Esophagus muscularis mucosa (tissue), 4 donors: ENCODE measurements at regions not wholly inside any gene's neighbourhood (a gene's known extent, or its start where the extent isn't known, plus 50 kb on each side); places are given as distances from the start of the nearest gene placed in this dataset.

ENCODE experiments used
- DNase-seq: peaks from one replicate; pipeline ENCODE4 v3.0.0-alpha.2; 2017; ENCODE audit errors: extremely low spot score
- H3K27ac ChIP-seq, 4 donors: fragments of 200-600 bp; sonication (generic); replicated peaks in 1 of 4; 1 replicate in 3 of 4; 2 replicates in 1 of 4; pipeline ENCODE4 v1.5.1; 2016 to 2019; ENCODE audit warnings: mild to moderate bottlenecking in 1 of 4
- H3K27me3 ChIP-seq, 4 donors: fragments of 200-600 bp; sonication (generic); one replicate each; pipeline versions ENCODE4 v1.5.1 to v1.6.0; 2016 to 2019
- H3K36me3 ChIP-seq, 4 donors: fragments of 200-600 bp; sonication (generic); one replicate each; pipeline ENCODE4 v1.5.1; 2016 to 2019
- H3K4me1 ChIP-seq, 4 donors: fragments of 200-600 bp; sonication (generic); one replicate each; pipeline ENCODE4 v1.5.1; 2016 to 2019
- H3K4me3 ChIP-seq, 4 donors: fragments of 200-600 bp; sonication (generic); 1 replicate in 2 of 4; 2 replicates in 2 of 4; pipeline ENCODE4 v1.5.1; 2016 to 2019; ENCODE audit warnings: mild to moderate bottlenecking in 4 of 4, moderate library complexity in 1 of 4
- H3K9me3 ChIP-seq, 4 donors: fragments of 200-600 bp; sonication (generic); 1 replicate in 3 of 4; 2 replicates in 1 of 4; pipeline ENCODE4 v1.5.1; 2016 to 2019
- EP300 ChIP-seq: sonication (generic); formaldehyde crosslinking; IDR thresholded peaks from one replicate; pipeline ENCODE4 v1.6.1; 2017; ENCODE audit warnings: antibody characterized with exemption
- POLR2A ChIP-seq: fragments of 450-650 bp; IDR thresholded peaks from one replicate; pipeline ENCODE4 v1.6.1; 2017; ENCODE audit warnings: antibody characterized with exemption, moderate library complexity, mild to moderate bottlenecking, low read depth
- POLR2AphosphoS5 ChIP-seq, 2 donors: sonication (generic); formaldehyde crosslinking; IDR thresholded peaks; one replicate each; pipeline ENCODE4 v1.6.1; 2017; ENCODE audit warnings: antibody characterized with exemption in 2 of 2
- WGBS: methylation state at CpG from one replicate; pipeline ENCODE4 v1.1.5; 2018; 5-methylcytosine and 5-hydroxymethylcytosine counted together
- intact Hi-C: fragments of 100-400 bp; cut with DNase I; formaldehyde crosslinking; loops from one replicate; pipeline ENCODE4 v1.15.1; 2023
- TF ChIP-seq, protein P1 (sequence below), 3 experiments: fragments of 200-600 bp in 2 of 3; fragments of 450-650 bp in 1 of 3; sonication (generic) in 2 of 3; IDR thresholded peaks; one replicate each; pipeline ENCODE4 v1.5.1; 2017 to 2019; ENCODE audit warnings: antibody characterized with exemption in 3 of 3, mild to moderate bottlenecking in 2 of 3, moderate library complexity in 1 of 3

DNA sequence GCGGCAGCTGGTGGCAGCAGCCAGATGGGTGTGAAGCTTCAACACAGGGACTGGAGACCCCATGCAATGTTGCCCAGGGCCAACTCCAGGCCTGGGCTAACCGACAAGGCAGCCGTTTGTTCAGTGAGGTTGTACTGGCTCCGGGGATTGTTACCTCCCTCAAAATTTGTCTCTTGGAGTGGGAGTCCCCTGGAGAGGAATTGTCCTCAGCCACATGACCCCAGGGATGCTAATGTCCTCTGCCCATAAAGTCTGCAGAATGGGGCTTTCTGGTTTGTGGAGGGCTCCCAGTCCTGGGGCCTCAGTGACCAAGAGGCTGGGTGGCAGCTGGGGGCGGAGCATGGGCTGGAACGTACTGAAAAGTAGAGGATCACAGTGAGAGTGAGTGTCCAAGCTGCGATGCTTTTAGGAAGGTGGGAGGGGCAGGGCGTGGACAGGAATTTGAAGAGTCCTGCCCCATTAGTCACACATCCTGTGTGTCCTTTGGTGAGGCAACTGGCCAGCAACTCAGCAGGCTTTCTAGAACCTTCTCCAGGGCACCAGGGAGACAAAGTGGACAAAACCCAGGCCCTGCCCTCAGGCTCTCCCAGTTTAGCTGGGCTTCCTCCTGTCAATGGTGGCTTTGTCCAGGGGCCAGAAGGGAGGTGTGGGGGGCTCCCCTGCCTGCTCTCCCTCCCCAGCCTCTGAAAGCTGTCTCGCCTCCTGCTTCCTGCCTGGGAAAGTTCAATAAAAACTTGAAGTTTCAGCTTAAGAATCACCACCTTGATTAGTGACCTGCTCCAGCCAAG lies 114.0 kb downstream of the NSG2 start:
- H3K27ac ChIP-seq, result no peak overlapping the region
- 70% methylated on average over 8 of the region's 9 CpGs for WGBS
- H3K36me3 ChIP-seq, result no peaks in the 10 kb centered on the region
- DNase-seq, result no peak
- no peak overlapping the region for H3K4me3 ChIP-seq
- intact Hi-C loops, result no loop called here
- peaks cover 0 to 4% (median 0%) of the 10 kb centered on the region in 4 donors for H3K27me3 ChIP-seq
- peaks cover 0 to 15% (median 6%) of the 10 kb centered on the region in 4 donors for H3K9me3 ChIP-seq
- TF ChIP-seq POLR2AphosphoS5 (IDR thresholded peaks at IDR 0.05), result no peak
- TF ChIP-seq, protein P1, sequence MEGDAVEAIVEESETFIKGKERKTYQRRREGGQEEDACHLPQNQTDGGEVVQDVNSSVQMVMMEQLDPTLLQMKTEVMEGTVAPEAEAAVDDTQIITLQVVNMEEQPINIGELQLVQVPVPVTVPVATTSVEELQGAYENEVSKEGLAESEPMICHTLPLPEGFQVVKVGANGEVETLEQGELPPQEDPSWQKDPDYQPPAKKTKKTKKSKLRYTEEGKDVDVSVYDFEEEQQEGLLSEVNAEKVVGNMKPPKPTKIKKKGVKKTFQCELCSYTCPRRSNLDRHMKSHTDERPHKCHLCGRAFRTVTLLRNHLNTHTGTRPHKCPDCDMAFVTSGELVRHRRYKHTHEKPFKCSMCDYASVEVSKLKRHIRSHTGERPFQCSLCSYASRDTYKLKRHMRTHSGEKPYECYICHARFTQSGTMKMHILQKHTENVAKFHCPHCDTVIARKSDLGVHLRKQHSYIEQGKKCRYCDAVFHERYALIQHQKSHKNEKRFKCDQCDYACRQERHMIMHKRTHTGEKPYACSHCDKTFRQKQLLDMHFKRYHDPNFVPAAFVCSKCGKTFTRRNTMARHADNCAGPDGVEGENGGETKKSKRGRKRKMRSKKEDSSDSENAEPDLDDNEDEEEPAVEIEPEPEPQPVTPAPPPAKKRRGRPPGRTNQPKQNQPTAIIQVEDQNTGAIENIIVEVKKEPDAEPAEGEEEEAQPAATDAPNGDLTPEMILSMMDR (IDR thresholded peaks at IDR 0.05), result no peak
- no peak for TF ChIP-seq POLR2A
- TF ChIP-seq EP300, result no peak
- no peaks in the 10 kb centered on the region for H3K4me1 ChIP-seq

DNA sequence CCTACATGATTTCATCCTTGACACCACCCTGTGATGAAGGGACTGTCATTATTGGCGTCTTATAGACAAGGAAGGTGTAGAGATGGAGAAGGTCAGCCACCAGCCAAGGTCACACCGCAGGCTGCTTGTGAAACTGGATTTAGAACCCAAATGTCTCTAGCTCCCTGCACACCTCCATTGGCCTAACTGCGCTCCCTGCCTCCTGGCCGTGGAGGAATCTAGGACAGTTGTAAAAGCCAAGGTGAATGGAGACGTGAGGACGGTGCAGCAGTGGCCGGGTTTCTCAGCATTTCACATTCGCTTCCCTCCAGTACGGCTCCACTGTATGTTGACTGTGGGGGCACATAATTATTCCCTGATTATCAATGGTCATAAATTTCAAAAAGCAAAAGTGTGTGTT lies 119.9 kb downstream of the NSG2 start:
- no peaks in the 10 kb centered on the region for H3K4me1 ChIP-seq
- no peak overlapping the region for H3K4me3 ChIP-seq
- H3K36me3 ChIP-seq, result no peaks in the 10 kb centered on the region
- no peaks in the 10 kb centered on the region for H3K27me3 ChIP-seq
- intact Hi-C loops, result no loop called here
- peaks cover 0 to 11% (median 3%) of the 10 kb centered on the region in 4 donors for H3K9me3 ChIP-seq
- no peak for DNase-seq
- 81% methylated on average over 9 of the region's 9 CpGs for WGBS
- H3K27ac ChIP-seq, result no peak overlapping the region
- TF ChIP-seq POLR2AphosphoS5 (IDR thresholded peaks at IDR 0.05) (no peak), POLR2A (no peak), EP300 (no peak)
- TF ChIP-seq, protein P1 (IDR thresholded peaks at IDR 0.05), result no peak

DNA sequence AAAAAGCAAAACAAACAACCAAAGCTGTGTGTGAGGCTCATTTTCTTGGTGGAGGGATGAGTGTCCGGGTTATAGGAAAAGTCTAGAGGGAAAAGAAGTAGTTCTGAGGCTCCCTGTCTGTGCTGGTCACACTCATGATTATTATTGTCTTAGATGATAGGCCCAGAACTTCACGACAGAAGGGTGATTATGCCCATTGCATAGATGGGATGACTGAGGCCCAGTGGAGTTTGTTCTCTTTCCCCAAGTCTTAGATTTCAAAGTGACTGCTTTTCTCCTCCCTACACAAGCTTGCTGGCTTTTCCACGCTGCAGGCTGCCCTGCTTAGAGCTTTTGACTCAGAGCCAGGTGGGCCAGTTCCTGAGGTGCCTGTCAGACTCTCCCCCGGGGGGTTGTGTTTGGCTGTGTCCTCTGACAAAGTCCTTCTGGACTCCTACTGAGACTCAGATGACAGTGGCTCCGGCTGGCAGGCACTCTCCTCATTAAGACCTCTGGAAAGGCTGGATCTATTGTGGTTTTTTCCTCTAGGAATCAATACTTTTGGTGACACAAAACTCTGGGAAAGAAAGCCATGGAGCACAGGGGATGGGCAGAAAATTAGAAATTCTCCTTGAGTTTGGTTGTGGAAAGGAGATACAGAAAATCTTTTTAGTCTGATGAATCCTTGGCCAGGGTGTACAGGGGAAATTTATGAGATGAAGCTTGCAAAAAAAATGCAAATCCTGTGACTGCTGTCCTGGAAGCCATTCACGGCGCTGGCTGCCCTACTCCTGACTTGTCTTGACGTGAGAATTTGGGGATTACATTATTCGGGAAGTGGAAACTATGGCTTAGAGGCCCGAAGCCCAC lies 120.9 kb downstream of the NSG2 start:
- TF ChIP-seq EP300 (no peak), POLR2AphosphoS5 (IDR thresholded peaks at IDR 0.05) (no peak), POLR2A (no peak)
- TF ChIP-seq, protein P1 (IDR thresholded peaks at IDR 0.05), result no peak
- WGBS, result 64% methylated on average over 10 of the region's 10 CpGs

DNA sequence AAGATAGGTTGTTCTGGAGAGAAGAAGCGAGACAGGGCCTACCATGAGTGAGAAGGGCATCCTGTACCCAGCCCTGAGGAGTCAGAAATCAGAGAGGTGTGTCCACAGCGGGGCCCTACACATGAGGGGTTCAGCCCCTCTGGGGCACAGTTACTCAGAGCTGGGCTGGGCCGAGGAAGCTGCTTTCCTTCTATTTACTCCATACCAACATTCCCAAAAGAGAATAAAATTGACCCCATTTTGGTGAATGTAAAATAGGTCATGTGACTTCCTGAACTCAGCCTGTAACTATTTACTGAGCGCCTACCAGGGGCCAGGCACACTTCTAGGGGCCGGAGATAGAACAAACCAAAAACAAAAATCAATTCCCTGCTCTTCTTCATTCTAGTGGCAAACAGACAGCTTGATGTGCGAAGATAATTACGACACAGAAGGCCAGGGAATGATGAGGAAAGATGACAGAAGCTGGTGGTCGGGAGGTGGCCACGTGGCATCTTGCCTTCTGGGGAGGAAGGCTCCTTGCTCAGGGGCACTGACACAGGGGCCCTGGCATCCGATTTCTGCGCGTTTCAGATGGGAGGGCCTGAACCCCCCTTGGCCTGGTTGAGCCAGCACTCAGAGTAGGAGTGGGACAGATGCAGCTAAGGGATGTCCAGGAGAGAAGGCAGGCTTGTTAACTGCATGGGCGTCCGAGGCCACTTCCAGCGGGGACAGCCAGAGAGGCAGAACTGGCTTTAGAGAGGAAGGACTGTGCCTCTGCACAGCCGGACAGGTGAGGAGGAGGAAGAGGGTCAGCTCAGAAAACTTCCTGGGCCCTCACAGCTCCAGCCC lies 121.8 kb downstream of the NSG2 start:
- no peaks in the 10 kb centered on the region for H3K27me3 ChIP-seq
- H3K27ac ChIP-seq, result no peak overlapping the region
- no peaks in the 10 kb centered on the region for H3K4me1 ChIP-seq
- 81% methylated on average over 16 of the region's 16 CpGs for WGBS
- DNase-seq, result no peak
- no peaks in the 10 kb centered on the region for H3K36me3 ChIP-seq
- no peak overlapping the region for H3K4me3 ChIP-seq
- TF ChIP-seq, protein P1 (IDR thresholded peaks at IDR 0.05), result no peak
- TF ChIP-seq EP300 (no peak), POLR2AphosphoS5 (IDR thresholded peaks at IDR 0.05) (no peak), POLR2A (no peak)
- intact Hi-C loops, result no loop called here
- H3K9me3 ChIP-seq, result peaks cover 0 to 11% (median 3%) of the 10 kb centered on the region in 4 donors

More for the DNA sequence above, 120.9 kb downstream of the NSG2 start:
- DNase-seq, result no peak
- H3K4me1 ChIP-seq, result no peaks in the 10 kb centered on the region
- H3K4me3 ChIP-seq, result no peak overlapping the region
- no peaks in the 10 kb centered on the region for H3K36me3 ChIP-seq
- H3K9me3 ChIP-seq, result peaks cover 0 to 11% (median 3%) of the 10 kb centered on the region in 4 donors
- no peak overlapping the region for H3K27ac ChIP-seq
- H3K27me3 ChIP-seq, result no peaks in the 10 kb centered on the region
- intact Hi-C loops, result no loop called here
